ENCODE measurements at regions not wholly inside any gene's neighbourhood (a gene's known extent, or its start where the extent isn't known, plus 50 kb on each side); places are given as distances from the start of the nearest gene placed in this dataset.
A peak's percentile ranks its signal among the peaks of the same experiment; 100 is the strongest.
"Not testable (repeated sequence)": the region's sequence is repeated elsewhere in the genome, so short reads cannot be mapped to it uniquely, and the experiment has no call there.

GRCh38 chrX:13377550-13377934, 57.7 kb upstream of the ATXN3L start:
- no peak overlapping the region for H3K4me3 ChIP-seq (ENCODE audit: low read depth, low read length)
- DNase-seq (ENCODE audit: low read depth): no peak

DNA sequence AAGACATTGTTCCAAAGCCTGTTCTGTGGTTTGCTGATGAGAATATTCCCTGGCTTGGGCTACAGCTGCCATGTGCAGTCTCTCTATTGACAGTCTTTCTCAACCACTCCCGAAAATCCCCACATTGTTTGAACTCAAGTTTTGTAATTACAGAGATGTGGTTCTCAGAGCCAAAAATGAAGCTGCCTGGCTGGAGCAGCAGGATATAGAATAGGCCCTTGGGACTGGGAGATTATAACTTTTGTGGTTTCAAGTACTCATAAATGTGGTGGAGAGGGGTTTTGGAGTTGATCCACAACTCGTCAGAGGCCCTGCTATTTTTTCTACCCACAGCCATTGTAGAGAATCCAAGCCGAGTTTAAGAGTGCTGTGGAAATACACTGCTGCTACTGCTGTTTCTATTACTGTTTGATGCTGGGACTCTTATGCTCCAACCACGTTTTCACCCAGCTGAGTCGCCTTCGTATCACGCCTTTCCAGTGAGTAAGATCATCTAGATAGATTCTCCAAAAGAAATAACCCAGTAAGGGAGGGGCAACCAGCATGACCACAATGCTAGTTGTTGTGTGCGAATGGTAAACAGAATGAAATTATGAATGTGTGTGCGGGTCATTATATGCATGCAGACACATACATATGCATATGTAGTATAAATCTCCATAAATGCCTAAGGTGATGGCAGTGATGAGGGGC, 57.1 kb upstream of the ATXN3L start:
- DNase-seq (ENCODE audit: low read depth): no peak
- TF ChIP-seq, protein P1, sequence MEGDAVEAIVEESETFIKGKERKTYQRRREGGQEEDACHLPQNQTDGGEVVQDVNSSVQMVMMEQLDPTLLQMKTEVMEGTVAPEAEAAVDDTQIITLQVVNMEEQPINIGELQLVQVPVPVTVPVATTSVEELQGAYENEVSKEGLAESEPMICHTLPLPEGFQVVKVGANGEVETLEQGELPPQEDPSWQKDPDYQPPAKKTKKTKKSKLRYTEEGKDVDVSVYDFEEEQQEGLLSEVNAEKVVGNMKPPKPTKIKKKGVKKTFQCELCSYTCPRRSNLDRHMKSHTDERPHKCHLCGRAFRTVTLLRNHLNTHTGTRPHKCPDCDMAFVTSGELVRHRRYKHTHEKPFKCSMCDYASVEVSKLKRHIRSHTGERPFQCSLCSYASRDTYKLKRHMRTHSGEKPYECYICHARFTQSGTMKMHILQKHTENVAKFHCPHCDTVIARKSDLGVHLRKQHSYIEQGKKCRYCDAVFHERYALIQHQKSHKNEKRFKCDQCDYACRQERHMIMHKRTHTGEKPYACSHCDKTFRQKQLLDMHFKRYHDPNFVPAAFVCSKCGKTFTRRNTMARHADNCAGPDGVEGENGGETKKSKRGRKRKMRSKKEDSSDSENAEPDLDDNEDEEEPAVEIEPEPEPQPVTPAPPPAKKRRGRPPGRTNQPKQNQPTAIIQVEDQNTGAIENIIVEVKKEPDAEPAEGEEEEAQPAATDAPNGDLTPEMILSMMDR (IDR thresholded peaks at IDR 0.05; ENCODE audit: control insufficient read depth, extremely low read depth, insufficient read depth): no peak
- H3K4me3 ChIP-seq (ENCODE audit: low read depth, low read length): no peak overlapping the region

More at GRCh38 chrX:13377550-13377934, 57.7 kb upstream of the ATXN3L start:
- TF ChIP-seq, protein P1 (IDR thresholded peaks at IDR 0.05; ENCODE audit: control insufficient read depth, extremely low read depth, insufficient read depth): no peak

- DNase-seq (ENCODE audit: low read depth); H3K4me3 ChIP-seq (ENCODE audit: low read depth, low read length): not testable (repeated sequence)
Observed at GRCh38 chrX:13375596-13375995, 55.7 kb upstream of the ATXN3L start.

- H3K4me3 ChIP-seq (ENCODE audit: low read depth, low read length): no peak overlapping the region
- DNase-seq (ENCODE audit: low read depth): no peak
Observed at GRCh38 chrX:13374364-13374763, 54.5 kb upstream of the ATXN3L start.

DNA sequence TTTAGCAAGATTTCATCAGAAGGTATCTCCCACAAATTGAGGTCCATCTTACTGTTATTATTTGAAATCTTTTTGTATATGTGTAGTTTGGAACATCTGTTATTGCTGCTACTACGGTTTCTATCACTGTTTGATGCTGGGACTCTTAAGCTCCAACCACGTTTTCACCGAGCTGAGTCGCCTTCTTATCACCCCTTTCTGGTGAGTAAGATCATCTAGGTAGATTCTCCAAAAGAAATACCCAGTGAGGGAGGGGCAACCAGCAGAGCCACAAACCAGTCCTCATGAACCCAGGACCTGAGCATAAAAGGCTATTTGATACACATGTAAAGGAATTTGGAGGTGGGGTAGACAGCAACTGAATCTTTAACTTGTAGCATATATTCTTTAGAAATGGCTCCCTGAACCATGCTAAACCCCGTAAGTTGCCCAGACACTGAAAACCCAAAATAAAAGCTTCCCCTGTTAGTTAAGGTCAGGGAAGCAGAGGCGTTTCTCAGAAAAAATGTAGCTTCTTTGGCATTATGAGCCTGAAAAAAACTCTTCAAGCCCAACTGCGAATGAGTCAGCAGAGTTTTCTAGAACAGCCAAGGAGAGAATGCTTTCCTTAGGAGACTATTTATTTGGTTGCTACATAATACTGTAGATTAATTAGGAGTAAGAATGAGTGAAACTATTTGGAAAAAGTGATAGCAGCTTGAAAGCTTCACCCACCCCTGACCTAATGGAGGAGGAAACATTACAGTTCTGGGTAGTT, 53.8 kb upstream of the ATXN3L start:
- no peak for DNase-seq (ENCODE audit: low read depth)
- TF ChIP-seq, protein P1 (IDR thresholded peaks at IDR 0.05; ENCODE audit: control insufficient read depth, extremely low read depth, insufficient read depth): no peak
- H3K4me3 ChIP-seq (ENCODE audit: low read depth, low read length): no peak overlapping the region

More at GRCh38 chrX:13374364-13374763, 54.5 kb upstream of the ATXN3L start:
- TF ChIP-seq, protein P1 (IDR thresholded peaks at IDR 0.05; ENCODE audit: control insufficient read depth, extremely low read depth, insufficient read depth): no peak

DNA sequence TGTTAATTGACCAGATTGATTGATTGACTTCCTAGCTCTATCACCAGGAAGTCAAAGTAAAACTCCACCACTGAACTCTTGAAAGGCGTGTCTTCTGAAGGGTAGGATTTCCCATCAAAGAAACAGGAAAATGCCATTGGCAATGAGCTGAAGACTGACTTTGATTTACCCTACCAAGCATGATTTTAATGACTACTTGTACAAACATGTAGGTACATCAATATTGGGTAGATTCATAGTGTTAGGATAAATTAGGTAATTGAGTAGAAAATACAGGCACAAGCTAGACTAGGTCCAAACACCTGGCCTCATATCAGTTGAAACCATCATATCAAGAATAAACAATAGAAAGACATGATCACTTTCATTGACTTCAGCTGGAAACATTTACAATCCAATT, 53.2 kb upstream of the ATXN3L start:
- TF ChIP-seq, protein P1 (IDR thresholded peaks at IDR 0.05; ENCODE audit: control insufficient read depth, extremely low read depth, insufficient read depth): no peak
- no peak overlapping the region for H3K4me3 ChIP-seq (ENCODE audit: low read depth, low read length)
- DNase-seq (ENCODE audit: low read depth): peak; percentile 69

GRCh38 chrX:13372203-13372980, 52.5 kb upstream of the ATXN3L start:
- H3K4me3 ChIP-seq (ENCODE audit: low read depth, low read length): no peak overlapping the region
- TF ChIP-seq, protein P1 (IDR thresholded peaks at IDR 0.05; ENCODE audit: control insufficient read depth, extremely low read depth, insufficient read depth): no peak
- no peak for DNase-seq (ENCODE audit: low read depth)
